ENCODE measurements at regions not wholly inside any gene's neighbourhood (a gene's known extent, or its start where the extent isn't known, plus 50 kb on each side); places are given as distances from the start of the nearest gene placed in this dataset.

DNA sequence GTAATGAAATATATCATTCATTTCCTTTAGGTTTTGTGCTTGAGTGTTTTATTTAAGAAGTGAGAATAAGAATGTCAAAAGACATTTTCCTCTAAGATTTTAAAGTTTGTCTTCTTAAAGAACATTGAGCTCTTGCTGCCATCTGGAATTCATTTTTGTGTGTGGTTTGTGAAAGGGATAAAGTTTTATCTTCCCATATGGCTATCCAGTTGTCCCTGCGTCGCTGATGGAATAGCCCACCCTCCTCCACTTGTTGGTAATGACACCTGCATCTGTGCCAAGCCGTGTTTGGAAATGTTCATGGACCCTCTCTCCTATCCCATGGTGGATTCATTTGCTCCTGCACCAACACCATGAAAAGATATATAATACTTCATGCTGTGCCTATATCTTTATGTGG, 901.5 kb downstream of the BRD1 start:
- TF ChIP-seq EZH2phosphoT487 (IDR thresholded peaks at IDR 0.05; ENCODE audit: borderline replicate concordance) (no peak), CTCF (conservative IDR thresholded peaks at IDR 0.05; ENCODE audit: low read length) (no peak)

DNA sequence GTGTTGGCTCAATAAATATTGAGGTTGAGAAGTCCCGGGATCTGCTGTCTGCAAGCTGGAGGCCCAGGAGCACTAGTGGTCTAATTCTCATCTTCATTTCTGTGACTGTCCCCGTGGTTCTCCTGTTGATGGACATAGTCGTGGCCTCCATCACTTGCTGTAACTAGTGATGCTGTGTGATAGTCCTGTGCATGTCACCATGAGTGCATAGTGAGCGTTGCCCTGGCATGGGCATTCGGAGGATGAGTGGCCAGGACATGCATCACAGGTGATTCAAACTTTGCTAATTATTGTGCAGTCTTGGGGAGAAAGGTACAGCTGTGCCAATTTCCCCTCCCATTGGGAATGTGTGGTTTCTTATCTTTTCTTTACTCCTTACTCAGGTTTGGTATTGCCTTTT, 902.2 kb downstream of the BRD1 start:
- H3K9me3 ChIP-seq (ENCODE audit: insufficient read depth, low read depth, low read length), result peaks cover 8% of the 10 kb centered on the region; the same call in 1 of the 2 replicates
- TF ChIP-seq EZH2phosphoT487 (IDR thresholded peaks at IDR 0.05; ENCODE audit: borderline replicate concordance), result no peak
- TF ChIP-seq CTCF (conservative IDR thresholded peaks at IDR 0.05; ENCODE audit: low read length), result no peak
- H3K4me2 ChIP-seq (ENCODE audit: low read depth, low read length, poor library complexity, severe bottlenecking), result no peak overlapping the region
- H3K36me3 ChIP-seq (ENCODE audit: insufficient read depth, low read length), result no peaks in the 10 kb centered on the region
- no peaks in the 10 kb centered on the region for H3F3A ChIP-seq (ENCODE audit: low read depth)
- no peaks in the 10 kb centered on the region for H4K20me1 ChIP-seq (ENCODE audit: insufficient read depth, low read length, poor library complexity, severe bottlenecking)
- H3K79me2 ChIP-seq (ENCODE audit: insufficient read depth, low read length), result no peaks in the 10 kb centered on the region
- H3K4me1 ChIP-seq (ENCODE audit: insufficient read depth, low read length, poor library complexity, severe bottlenecking), result no peaks in the 10 kb centered on the region
- no peaks in the 10 kb centered on the region for H3K27me3 ChIP-seq (ENCODE audit: insufficient read depth, low read length, poor library complexity, severe bottlenecking)
- no peak overlapping the region for H3K4me3 ChIP-seq (ENCODE audit: low read length, poor library complexity, severe bottlenecking)
- H3K9ac ChIP-seq (ENCODE audit: low read depth, low read length, poor library complexity, severe bottlenecking), result no peak overlapping the region
- H3K9me2 ChIP-seq (replicated peaks; ENCODE audit: low read depth, low read length), result no peaks in the 10 kb centered on the region
- no peak overlapping the region for H2AFZ ChIP-seq (ENCODE audit: low read length)

More for the DNA sequence above, 901.5 kb downstream of the BRD1 start:
- Histone ChIP-seq H3K9ac (ENCODE audit: low read depth, low read length, poor library complexity, severe bottlenecking) (no peak overlapping the region), H3K27me3 (ENCODE audit: insufficient read depth, low read length, poor library complexity, severe bottlenecking) (no peaks in the 10 kb centered on the region), H4K20me1 (ENCODE audit: insufficient read depth, low read length, poor library complexity, severe bottlenecking) (no peaks in the 10 kb centered on the region), H3K4me3 (ENCODE audit: low read length, poor library complexity, severe bottlenecking) (no peak overlapping the region), H3K9me2 (replicated peaks; ENCODE audit: low read depth, low read length) (no peaks in the 10 kb centered on the region), H3K79me2 (ENCODE audit: insufficient read depth, low read length) (no peaks in the 10 kb centered on the region), H3F3A (ENCODE audit: low read depth) (no peaks in the 10 kb centered on the region), H2AFZ (ENCODE audit: low read length) (no peak overlapping the region), H3K4me1 (ENCODE audit: insufficient read depth, low read length, poor library complexity, severe bottlenecking) (no peaks in the 10 kb centered on the region), H3K9me3 (ENCODE audit: insufficient read depth, low read depth, low read length) (peaks cover 7% of the 10 kb centered on the region; the same call in 1 of the 2 replicates), H3K36me3 (ENCODE audit: insufficient read depth, low read length) (no peaks in the 10 kb centered on the region), H3K4me2 (ENCODE audit: low read depth, low read length, poor library complexity, severe bottlenecking) (no peak overlapping the region)

DNA sequence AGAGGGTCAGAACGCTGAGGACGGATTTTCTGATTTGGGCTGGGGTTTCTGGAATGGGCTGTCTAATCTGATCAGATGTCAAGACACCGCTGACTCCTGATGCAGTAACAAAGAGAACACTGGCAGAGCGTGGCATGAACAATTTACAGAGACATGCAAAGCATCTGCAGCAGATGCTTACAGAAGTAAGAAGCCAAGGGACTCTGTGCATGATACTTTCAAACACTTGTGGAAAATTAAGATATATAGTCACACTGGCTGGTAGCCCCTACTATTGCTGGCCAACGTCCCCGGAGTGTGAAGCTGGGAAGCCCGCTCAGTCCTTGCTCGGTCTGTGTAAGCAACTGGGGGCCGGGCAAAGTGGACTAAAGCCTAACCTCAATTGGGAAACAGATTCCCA, 903.7 kb downstream of the BRD1 start:
- no peaks in the 10 kb centered on the region for H3K36me3 ChIP-seq (ENCODE audit: insufficient read depth, low read length)
- no peaks in the 10 kb centered on the region for H3K79me2 ChIP-seq (ENCODE audit: insufficient read depth, low read length)
- no peak overlapping the region for H3K4me2 ChIP-seq (ENCODE audit: low read depth, low read length, poor library complexity, severe bottlenecking)
- H3K4me1 ChIP-seq (ENCODE audit: insufficient read depth, low read length, poor library complexity, severe bottlenecking), result no peaks in the 10 kb centered on the region
- H2AFZ ChIP-seq (ENCODE audit: low read length), result no peak overlapping the region
- no peaks in the 10 kb centered on the region for H3F3A ChIP-seq (ENCODE audit: low read depth)
- H4K20me1 ChIP-seq (ENCODE audit: insufficient read depth, low read length, poor library complexity, severe bottlenecking), result no peaks in the 10 kb centered on the region
- H3K4me3 ChIP-seq (ENCODE audit: low read length, poor library complexity, severe bottlenecking), result no peak overlapping the region
- TF ChIP-seq EZH2phosphoT487 (IDR thresholded peaks at IDR 0.05; ENCODE audit: borderline replicate concordance) (no peak), CTCF (conservative IDR thresholded peaks at IDR 0.05; ENCODE audit: low read length) (no peak)
- H3K9ac ChIP-seq (ENCODE audit: low read depth, low read length, poor library complexity, severe bottlenecking), result no peak overlapping the region
- H3K9me2 ChIP-seq (replicated peaks; ENCODE audit: low read depth, low read length), result no peaks in the 10 kb centered on the region
- H3K9me3 ChIP-seq (ENCODE audit: insufficient read depth, low read depth, low read length), result peaks cover 8% of the 10 kb centered on the region; the same call in 1 of the 2 replicates
- no peaks in the 10 kb centered on the region for H3K27me3 ChIP-seq (ENCODE audit: insufficient read depth, low read length, poor library complexity, severe bottlenecking)
